Nephron (organoid): ENCODE measurements at regions not wholly inside any gene's neighbourhood (a gene's known extent, or its start where the extent isn't known, plus 50 kb on each side); places are given as distances from the start of the nearest gene placed in this dataset.

Experiments used
- H3K27ac Mint-ChIP-seq, 3 experiments: 2 replicates each; pipeline ENCODE4 v1.8.0; 2020; ENCODE audit warnings: mixed read lengths in 3 of 3, mild to moderate bottlenecking in 2 of 3, moderate library complexity in 1 of 3
- H3K27me3 Mint-ChIP-seq: 2 replicates; pipeline ENCODE4 v1.8.0; 2021; ENCODE audit warnings: low read depth, mild to moderate bottlenecking, moderate library complexity, mixed read lengths
- H3K36me3 Mint-ChIP-seq: 2 replicates; pipeline ENCODE4 v1.8.0; 2020; ENCODE audit warnings: low read depth, mixed read lengths
- H3K4me1 Mint-ChIP-seq: 2 replicates; pipeline ENCODE4 v1.8.0; 2020; ENCODE audit warnings: mixed read lengths
- H3K4me3 Mint-ChIP-seq, 3 experiments: 2 replicates each; pipeline ENCODE4 v1.8.0; 2020; ENCODE audit warnings: mild to moderate bottlenecking in 3 of 3, mixed read lengths in 3 of 3, moderate library complexity in 2 of 3
- H3K9me3 Mint-ChIP-seq: 2 replicates; pipeline ENCODE4 v1.8.0; 2020; ENCODE audit warnings: mixed read lengths
- CTCF ChIP-seq, 3 experiments: fragments of 200-600 bp; sonication (generic); IDR thresholded peaks; one replicate each; pipeline ENCODE4 v1.5.0; 2021; ENCODE audit warnings: antibody characterized with exemption in 3 of 3; ENCODE audit not compliant: unreplicated experiment in 3 of 3

DNA sequence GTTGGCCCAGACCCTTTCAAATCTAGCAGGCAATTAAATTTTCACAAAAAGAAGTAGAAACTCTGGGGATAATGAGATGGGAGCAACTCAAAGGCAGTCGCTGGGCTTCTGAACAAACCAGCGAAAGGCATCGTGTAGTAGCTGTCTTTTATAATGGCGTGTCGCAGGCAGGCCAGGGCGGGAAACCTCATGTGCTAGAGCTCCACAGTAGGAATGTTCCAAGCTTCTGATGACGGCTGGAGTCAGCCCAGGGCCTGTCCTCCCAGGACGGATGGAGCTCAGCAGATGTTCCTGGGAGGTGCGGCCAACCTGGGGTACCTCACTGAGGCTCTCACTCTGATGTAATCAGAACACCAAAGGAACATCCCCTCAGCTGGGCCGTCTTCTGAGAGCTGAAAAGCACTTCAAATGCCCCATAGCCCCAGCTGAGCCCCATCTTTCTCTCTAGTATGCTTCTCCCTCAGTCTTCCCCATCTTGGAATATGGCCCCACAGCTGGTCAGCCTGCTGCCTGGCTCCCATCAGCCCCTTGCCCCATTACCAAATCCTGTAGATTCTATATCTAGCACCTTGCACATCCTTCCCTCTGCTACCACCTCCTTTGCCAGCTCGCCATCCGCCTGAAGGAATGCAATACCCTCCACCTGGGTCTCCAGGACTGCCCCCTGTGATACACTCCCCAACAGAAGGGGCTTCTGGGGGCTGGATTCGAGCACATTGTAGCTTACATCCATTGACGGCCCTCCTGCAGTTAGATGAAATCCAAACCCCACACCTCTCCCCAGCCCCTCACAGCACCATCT, 54.9 kb upstream of the ATP2B2 start:
- no peak overlapping the region for H3K27ac Mint-ChIP-seq
- H3K36me3 Mint-ChIP-seq, result no peaks in the 10 kb centered on the region
- H3K4me3 Mint-ChIP-seq, result no peak overlapping the region
- TF ChIP-seq CTCF (IDR thresholded peaks at IDR 0.05; ENCODE audit: unreplicated experiment in 3 of 3), result no peak
- no peaks in the 10 kb centered on the region for H3K9me3 Mint-ChIP-seq
- peaks cover 47% of the 10 kb centered on the region for H3K27me3 Mint-ChIP-seq
- peaks cover 17% of the 10 kb centered on the region for H3K4me1 Mint-ChIP-seq

- Mint-ChIP-seq H3K9me3 (no peaks in the 10 kb centered on the region), H3K36me3 (no peaks in the 10 kb centered on the region), H3K27me3 (peaks cover 57% of the 10 kb centered on the region), H3K4me3 (no peak overlapping the region), H3K4me1 (peaks cover 14% of the 10 kb centered on the region), H3K27ac (no peak overlapping the region)
- TF ChIP-seq CTCF (IDR thresholded peaks at IDR 0.05; ENCODE audit: unreplicated experiment in 3 of 3), result no peak
These were observed 56.0 kb upstream of the ATP2B2 start for GRCh38 chr3:10561162-10561945.

GRCh38 chr3:10561946-10562560, 56.7 kb upstream of the ATP2B2 start:
- H3K4me1 Mint-ChIP-seq, result peaks cover 13% of the 10 kb centered on the region
- no peak overlapping the region for H3K4me3 Mint-ChIP-seq
- TF ChIP-seq CTCF (IDR thresholded peaks at IDR 0.05; ENCODE audit: unreplicated experiment in 3 of 3), result no peak
- peaks cover 62% of the 10 kb centered on the region for H3K27me3 Mint-ChIP-seq
- no peak overlapping the region for H3K27ac Mint-ChIP-seq
- no peaks in the 10 kb centered on the region for H3K36me3 Mint-ChIP-seq
- H3K9me3 Mint-ChIP-seq, result no peaks in the 10 kb centered on the region

DNA sequence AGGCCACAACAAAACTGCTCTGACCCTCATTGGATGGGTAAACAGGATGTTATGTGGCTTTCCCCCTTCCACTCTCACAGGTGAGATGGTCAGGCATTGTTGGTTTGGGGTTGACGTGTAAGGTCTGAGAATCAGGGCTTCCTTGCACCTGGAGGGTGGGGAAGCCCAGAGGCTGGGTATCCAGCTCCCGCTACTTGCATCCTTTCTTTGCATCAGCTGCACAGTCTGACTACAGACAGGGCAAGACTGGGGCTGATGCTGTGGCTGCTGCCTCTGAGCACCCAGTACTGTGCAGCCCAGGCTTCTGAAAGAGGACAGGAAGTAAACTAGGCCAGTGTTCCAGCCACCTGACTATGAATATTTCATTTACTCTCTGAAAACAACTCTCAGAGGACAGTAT, 58.0 kb upstream of the ATP2B2 start:
- Mint-ChIP-seq H3K27ac (no peak overlapping the region), H3K27me3 (peaks cover 50% of the 10 kb centered on the region), H3K36me3 (no peaks in the 10 kb centered on the region), H3K4me3 (no peak overlapping the region), H3K9me3 (no peaks in the 10 kb centered on the region), H3K4me1 (peaks cover 12% of the 10 kb centered on the region)
- TF ChIP-seq CTCF (IDR thresholded peaks at IDR 0.05; ENCODE audit: unreplicated experiment in 3 of 3), result no peak

GRCh38 chr3:10565814-10566213, 60.4 kb upstream of the ATP2B2 start:
- TF ChIP-seq CTCF (IDR thresholded peaks at IDR 0.05; ENCODE audit: unreplicated experiment in 3 of 3), result no peak
- Mint-ChIP-seq H3K27me3 (peaks cover 44% of the 10 kb centered on the region), H3K9me3 (no peaks in the 10 kb centered on the region), H3K4me1 (no peaks in the 10 kb centered on the region), H3K4me3 (no peak overlapping the region), H3K27ac (no peak overlapping the region), H3K36me3 (no peaks in the 10 kb centered on the region)
